Activated T-cell treated with anti-CD3 and anti-CD28 coated beads, Interleukin-2, amount 50 U/mL, for 72 hours (primary cell): ENCODE measurements at regions not wholly inside any gene's neighbourhood (a gene's known extent, or its start where the extent isn't known, plus 50 kb on each side); places are given as distances from the start of the nearest gene placed in this dataset.
"Not testable (repeated sequence)": the region's sequence is repeated elsewhere in the genome, so short reads cannot be mapped to it uniquely, and the experiment has no call there.

Source experiments
- ATAC-seq, 2 donors: fragments of 150-1000 bp; cut with Tn5 transposase; replicated peaks in 1 of 2; 2 replicates each; pipeline ENCODE4 v1.10.0; 2021; ENCODE audit warnings: moderate library complexity in 2 of 2, mild to moderate bottlenecking in 1 of 2
- DNase-seq, 2 donors: peaks; one replicate each; pipeline ENCODE4 v3.0.0; 2021 to 2022; ENCODE audit warnings: mixed read lengths in 1 of 2
- H3K27ac Mint-ChIP-seq: one replicate; pipeline ENCODE4 v1.8.0; 2022; ENCODE audit warnings: mild to moderate bottlenecking, moderate library complexity, mixed read lengths
- H3K27me3 Mint-ChIP-seq: one replicate; pipeline ENCODE4 v1.8.0; 2022; ENCODE audit warnings: low read depth, mixed read lengths
- H3K36me3 Mint-ChIP-seq, 2 donors: one replicate each; pipeline ENCODE4 v1.8.0; 2022; ENCODE audit warnings: mixed read lengths in 2 of 2, mild to moderate bottlenecking in 1 of 2; ENCODE audit not compliant: insufficient read depth in 2 of 2
- H3K4me1 Mint-ChIP-seq: one replicate; pipeline ENCODE4 v1.8.0; 2022; ENCODE audit warnings: low read depth, mixed read lengths
- H3K4me3 Mint-ChIP-seq, 2 donors: one replicate each; pipeline ENCODE4 v1.8.0; 2022; ENCODE audit warnings: mild to moderate bottlenecking in 2 of 2, mixed read lengths in 2 of 2, moderate library complexity in 2 of 2
- H3K9me3 Mint-ChIP-seq, 2 donors: one replicate each; pipeline ENCODE4 v1.8.0; 2022; ENCODE audit warnings: mixed read lengths in 2 of 2

DNA sequence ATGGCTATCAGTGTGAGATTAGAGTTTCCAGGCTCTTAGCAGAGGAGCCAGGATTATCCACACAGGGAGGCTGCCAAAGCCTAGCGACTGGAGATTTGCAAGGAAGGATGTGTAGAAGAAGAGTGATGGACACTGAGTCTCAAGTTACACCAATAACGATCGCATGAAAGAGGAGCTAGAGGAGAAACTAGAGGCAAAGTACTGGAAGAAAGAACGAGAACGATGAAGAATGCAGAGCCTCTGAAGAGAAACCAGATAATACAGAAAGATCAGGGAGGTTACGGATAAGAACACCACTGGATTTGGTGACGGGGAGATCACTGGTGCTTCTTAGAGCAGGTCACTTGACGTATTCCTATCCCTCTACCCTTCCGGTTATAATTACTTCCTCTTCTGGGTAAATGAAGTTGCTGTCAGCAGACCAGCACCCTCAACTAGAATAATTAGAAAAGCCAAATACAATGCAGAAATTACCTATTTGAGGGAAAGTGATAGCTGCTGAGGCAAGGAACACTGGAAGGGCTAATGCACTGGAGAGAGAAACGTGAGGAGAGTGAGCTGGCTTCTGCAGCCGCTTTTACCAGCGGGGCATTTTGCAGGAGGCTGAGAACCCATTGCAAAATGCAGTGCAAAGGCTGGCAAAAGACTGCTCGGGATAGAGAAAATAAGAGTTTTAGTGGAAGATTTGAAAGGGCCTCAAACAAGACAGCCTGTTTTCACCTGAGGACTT lies 93.1 kb upstream of the HIF1A start:
- H3K27ac Mint-ChIP-seq: no peak overlapping the region
- peaks cover 2 to 3% of the 10 kb centered on the region in 2 donors for H3K9me3 Mint-ChIP-seq
- ATAC-seq (no peak), DNase-seq (no peak)
- H3K27me3 Mint-ChIP-seq: peaks cover 7% of the 10 kb centered on the region
- peaks cover 2 to 5% of the 10 kb centered on the region in 2 donors for H3K36me3 Mint-ChIP-seq
- H3K4me1 Mint-ChIP-seq: peaks cover 40% of the 10 kb centered on the region
- no peak overlapping the region for H3K4me3 Mint-ChIP-seq

- peaks cover 2 to 3% of the 10 kb centered on the region in 2 donors for H3K9me3 Mint-ChIP-seq
- peaks cover 40% of the 10 kb centered on the region for H3K4me1 Mint-ChIP-seq
- H3K4me3 Mint-ChIP-seq: no peak overlapping the region
- peaks cover 7% of the 10 kb centered on the region for H3K27me3 Mint-ChIP-seq
- DNase-seq (no peak), ATAC-seq (no peak)
- H3K27ac Mint-ChIP-seq: no peak overlapping the region
- peaks cover 2 to 5% of the 10 kb centered on the region in 2 donors for H3K36me3 Mint-ChIP-seq
Measured at GRCh38 chr14:61602733-61603077, 92.6 kb upstream of the HIF1A start.

DNA sequence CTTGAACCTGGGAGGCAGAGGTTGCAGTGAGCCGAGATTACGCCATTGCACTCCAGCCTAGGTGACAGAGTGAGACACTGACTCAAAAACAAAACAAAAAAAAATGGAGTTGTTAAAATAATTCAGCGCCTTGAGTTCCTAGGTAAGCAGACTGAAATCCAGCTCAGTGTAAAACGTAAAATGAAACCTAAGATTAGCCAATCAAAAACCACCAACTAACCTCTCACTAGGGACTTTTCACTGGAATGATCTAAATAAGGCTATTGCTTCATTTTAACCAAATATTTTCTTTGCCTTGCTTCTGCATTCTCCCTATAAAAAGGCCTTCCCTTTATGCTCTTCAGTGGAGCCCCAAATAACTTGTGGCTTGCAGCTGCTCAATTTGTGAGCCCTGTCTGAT lies 91.6 kb upstream of the HIF1A start:
- ATAC-seq (peak in 1 of 2 donors; percentile 50), DNase-seq (no peak)
- peak overlapping the region in 1 of 2 donors; percentile 13 for H3K4me3 Mint-ChIP-seq
- peaks cover 2 to 3% of the 10 kb centered on the region in 2 donors for H3K9me3 Mint-ChIP-seq
- H3K27ac Mint-ChIP-seq: peak overlapping the region; percentile 72
- peaks cover 29% of the 10 kb centered on the region for H3K4me1 Mint-ChIP-seq
- peaks cover 2 to 5% of the 10 kb centered on the region in 2 donors for H3K36me3 Mint-ChIP-seq
- peaks cover 7% of the 10 kb centered on the region for H3K27me3 Mint-ChIP-seq

DNA sequence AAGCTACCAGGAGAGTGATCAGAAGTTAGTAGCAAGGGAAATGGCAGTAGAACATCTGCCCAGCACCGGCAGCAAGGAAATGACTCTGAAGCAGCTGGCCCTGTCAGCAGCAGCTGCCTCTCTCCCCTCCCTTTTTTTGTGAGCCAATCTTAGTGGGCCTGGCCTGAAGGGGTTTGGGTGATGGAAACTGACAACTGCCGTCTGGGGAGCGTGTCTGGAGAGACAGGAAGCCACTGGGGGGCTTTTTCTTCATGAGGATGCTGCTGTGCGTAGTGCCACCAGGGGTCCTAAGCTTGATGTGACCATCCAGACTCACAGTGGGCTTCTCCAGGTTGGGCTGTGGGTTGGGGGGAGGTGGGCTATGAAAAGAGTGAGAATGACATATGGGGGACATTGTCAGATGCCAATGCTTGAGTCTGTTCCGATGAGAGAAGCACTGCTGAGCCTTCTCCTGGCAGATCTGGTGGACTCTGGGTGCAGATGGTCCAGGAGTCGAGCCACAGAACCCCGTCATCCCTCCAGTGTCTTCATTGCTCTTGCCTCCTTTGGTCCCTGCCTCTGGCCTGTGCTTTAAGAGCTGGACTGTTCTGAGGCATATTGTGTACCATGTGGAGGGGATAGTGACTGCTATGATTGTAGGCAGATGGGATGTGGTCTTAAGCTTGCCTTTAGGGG lies 87.6 kb upstream of the HIF1A start:
- H3K27me3 Mint-ChIP-seq: peaks cover 7% of the 10 kb centered on the region
- H3K36me3 Mint-ChIP-seq: peaks cover 2 to 5% of the 10 kb centered on the region in 2 donors
- H3K4me3 Mint-ChIP-seq: no peak overlapping the region
- H3K27ac Mint-ChIP-seq: no peak overlapping the region
- ATAC-seq (peak; percentile 61 to 70), DNase-seq (peak in 1 of 2 donors; percentile 26)
- peaks cover 22% of the 10 kb centered on the region for H3K4me1 Mint-ChIP-seq
- H3K9me3 Mint-ChIP-seq: peaks cover 2 to 3% of the 10 kb centered on the region in 2 donors

GRCh38 chr14:61608245-61609165 lies 86.8 kb upstream of the HIF1A start:
- DNase-seq: no peak
- Mint-ChIP-seq H3K4me1 (peaks cover 14% of the 10 kb centered on the region), H3K36me3 (peaks cover 2 to 5% of the 10 kb centered on the region in 2 donors), H3K9me3 (peaks cover 2 to 3% of the 10 kb centered on the region in 2 donors), H3K27ac (no peak overlapping the region), H3K27me3 (peaks cover 7% of the 10 kb centered on the region), H3K4me3 (no peak overlapping the region)
- ATAC-seq: no peak

- H3K27ac Mint-ChIP-seq: no peak overlapping the region
Measured at GRCh38 chr14:61609191-61609843, 86.0 kb upstream of the HIF1A start.

DNA sequence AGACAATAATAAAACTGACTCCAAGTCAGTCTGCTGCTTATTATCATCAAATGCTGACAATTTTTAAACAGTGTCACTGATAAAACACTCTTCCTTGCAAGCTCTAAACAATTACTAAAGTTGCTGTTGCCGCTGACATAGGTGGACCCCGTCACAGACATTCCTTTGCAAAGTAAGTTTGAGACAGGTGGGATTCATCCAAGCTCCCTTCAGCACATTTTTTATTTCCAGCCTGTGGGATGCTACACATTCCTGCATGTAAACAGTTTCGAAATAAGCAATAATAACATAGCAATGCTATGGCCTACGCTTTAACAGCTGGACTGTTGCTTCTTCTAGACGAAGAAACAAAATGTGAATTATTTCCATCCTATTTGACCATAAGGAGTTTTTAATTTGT lies 85.4 kb upstream of the HIF1A start:
- Mint-ChIP-seq H3K9me3 (peaks cover 1% of the 10 kb centered on the region in 2 donors), H3K27ac (no peak overlapping the region), H3K4me3 (no peak overlapping the region), H3K4me1 (peaks cover 12% of the 10 kb centered on the region), H3K27me3 (peaks cover 7% of the 10 kb centered on the region), H3K36me3 (peaks cover 1 to 3% of the 10 kb centered on the region in 2 donors)
- no peak for DNase-seq
- ATAC-seq: no peak

More at GRCh38 chr14:61609191-61609843, 86.0 kb upstream of the HIF1A start:
- Mint-ChIP-seq H3K4me3 (no peak overlapping the region), H3K4me1 (peaks cover 12% of the 10 kb centered on the region), H3K9me3 (peaks cover 2 to 3% of the 10 kb centered on the region in 2 donors), H3K27me3 (peaks cover 7% of the 10 kb centered on the region), H3K36me3 (peaks cover 2 to 5% of the 10 kb centered on the region in 2 donors)
- DNase-seq (no peak), ATAC-seq (no peak)

GRCh38 chr14:61610900-61611299 lies 84.4 kb upstream of the HIF1A start:
- H3K4me1 Mint-ChIP-seq: peaks cover 18% of the 10 kb centered on the region
- H3K27ac Mint-ChIP-seq: no peak overlapping the region
- H3K36me3 Mint-ChIP-seq: peaks cover 0 to 1% of the 10 kb centered on the region in 2 donors
- H3K9me3 Mint-ChIP-seq: no peaks in the 10 kb centered on the region
- H3K4me3 Mint-ChIP-seq: no peak overlapping the region
- ATAC-seq (no peak), DNase-seq (no peak)
- H3K27me3 Mint-ChIP-seq: no peaks in the 10 kb centered on the region

- Mint-ChIP-seq H3K4me3 (no peak overlapping the region), H3K36me3 (no peaks in the 10 kb centered on the region), H3K9me3 (no peaks in the 10 kb centered on the region), H3K4me1 (peaks cover 29% of the 10 kb centered on the region), H3K27me3 (no peaks in the 10 kb centered on the region), H3K27ac (no peak overlapping the region)
- ATAC-seq (no peak), DNase-seq (no peak)
Measured at GRCh38 chr14:61611880-61612630, 83.3 kb upstream of the HIF1A start.

- H3K27me3 Mint-ChIP-seq, H3K9me3 Mint-ChIP-seq, H3K36me3 Mint-ChIP-seq, H3K27ac Mint-ChIP-seq, ATAC-seq, DNase-seq, H3K4me3 Mint-ChIP-seq: not testable (repeated sequence)
- peaks cover 38% of the 10 kb centered on the region for H3K4me1 Mint-ChIP-seq
Measured at GRCh38 chr14:61613006-61613405, 82.3 kb upstream of the HIF1A start.

DNA sequence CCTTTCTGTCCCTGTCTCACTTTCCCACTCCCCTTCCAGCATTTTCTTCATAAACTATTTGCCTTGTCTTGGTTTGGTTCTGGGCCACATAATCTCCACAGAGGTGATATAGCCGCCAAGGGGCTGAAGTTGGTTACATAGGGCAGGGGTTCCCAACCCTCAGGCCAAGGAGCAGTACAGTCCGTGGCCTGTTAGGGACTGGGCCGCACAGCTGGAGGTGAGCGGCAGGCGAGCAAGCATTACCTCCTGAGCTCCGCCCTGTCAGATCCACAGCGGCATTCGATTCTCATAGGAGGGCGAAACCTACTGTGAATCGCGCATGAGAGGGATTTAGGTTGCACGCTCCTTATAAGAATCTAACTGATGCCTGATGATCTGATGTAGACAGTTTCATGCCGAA lies 80.6 kb upstream of the HIF1A start:
- peaks cover 0 to 2% of the 10 kb centered on the region in 2 donors for H3K36me3 Mint-ChIP-seq
- DNase-seq: no peak
- H3K27me3 Mint-ChIP-seq: no peaks in the 10 kb centered on the region
- H3K27ac Mint-ChIP-seq: no peak overlapping the region
- peaks cover 4 to 6% of the 10 kb centered on the region in 2 donors for H3K9me3 Mint-ChIP-seq
- no peak for ATAC-seq
- H3K4me1 Mint-ChIP-seq: peaks cover 55% of the 10 kb centered on the region
- H3K4me3 Mint-ChIP-seq: no peak overlapping the region
